ENCODE measurements at regions not wholly inside any gene's neighbourhood (a gene's known extent, or its start where the extent isn't known, plus 50 kb on each side); places are given as distances from the start of the nearest gene placed in this dataset.

- no peak for TF ChIP-seq CTCF (IDR thresholded peaks at IDR 0.05)
- Histone ChIP-seq H3K27me3 (ENCODE audit: control insufficient read depth, insufficient read depth, low read length) (no peaks in the 10 kb centered on the region), H3K9me3 (ENCODE audit: control insufficient read depth, insufficient read depth, low read length) (no peaks in the 10 kb centered on the region), H3K27ac (ENCODE audit: low read length) (no peak overlapping the region), H3K4me3 (ENCODE audit: low read length) (no peak overlapping the region), H3K36me3 (ENCODE audit: control insufficient read depth, insufficient read depth, low read length) (no peaks in the 10 kb centered on the region), H3K4me1 (ENCODE audit: control insufficient read depth, insufficient read depth, low read length) (no peaks in the 10 kb centered on the region)
- H3K27me3 Mint-ChIP-seq (ENCODE audit: low read depth in 2 of 2) = no peaks in the 10 kb centered on the region
- H3K4me3 Mint-ChIP-seq = no peak overlapping the region
- no peaks in the 10 kb centered on the region for H3K9me3 Mint-ChIP-seq
- H3K36me3 Mint-ChIP-seq = no peaks in the 10 kb centered on the region
- ATAC-seq (no peak), DNase-seq (no peak)
- intact Hi-C loops (cut with micrococcal nuclease) = no loop called here
- WGBS (ENCODE audit: insufficient coverage) = 100% methylated on average over 1 of the region's 2 CpGs
- no peaks in the 10 kb centered on the region for H3K4me1 Mint-ChIP-seq
- no peak overlapping the region for H3K27ac Mint-ChIP-seq
Observed at GRCh38 chr2:152930501-152930900, 212.1 kb downstream of the ARL6IP6 start.

GRCh38 chr2:152929628-152930027 is 211.2 kb downstream of the ARL6IP6 start:
- H3K4me1 Mint-ChIP-seq = no peaks in the 10 kb centered on the region
- H3K27ac Mint-ChIP-seq = no peak overlapping the region
- H3K36me3 ChIP-seq (ENCODE audit: control insufficient read depth, insufficient read depth, low read length) = no peaks in the 10 kb centered on the region
- no peaks in the 10 kb centered on the region for H3K27me3 Mint-ChIP-seq (ENCODE audit: low read depth in 2 of 2)
- no peak overlapping the region for H3K4me3 ChIP-seq (ENCODE audit: low read length)
- intact Hi-C loops (cut with micrococcal nuclease) = no loop called here
- H3K36me3 Mint-ChIP-seq = no peaks in the 10 kb centered on the region
- DNase-seq = no peak
- H3K4me1 ChIP-seq (ENCODE audit: control insufficient read depth, insufficient read depth, low read length) = no peaks in the 10 kb centered on the region
- H3K9me3 ChIP-seq (ENCODE audit: control insufficient read depth, insufficient read depth, low read length) = no peaks in the 10 kb centered on the region
- WGBS (ENCODE audit: insufficient coverage) = no CpG with 5 or more reads among the region's 3 CpGs
- H3K9me3 Mint-ChIP-seq = no peaks in the 10 kb centered on the region
- ATAC-seq = peak in 1 of 3 donors; percentile 34
- no peaks in the 10 kb centered on the region for H3K27me3 ChIP-seq (ENCODE audit: control insufficient read depth, insufficient read depth, low read length)
- H3K27ac ChIP-seq (ENCODE audit: low read length) = no peak overlapping the region
- no peak overlapping the region for H3K4me3 Mint-ChIP-seq
- no peak for TF ChIP-seq CTCF (IDR thresholded peaks at IDR 0.05)

- Histone ChIP-seq H3K36me3 (ENCODE audit: control insufficient read depth, insufficient read depth, low read length) (no peaks in the 10 kb centered on the region), H3K9me3 (ENCODE audit: control insufficient read depth, insufficient read depth, low read length) (no peaks in the 10 kb centered on the region), H3K27me3 (ENCODE audit: control insufficient read depth, insufficient read depth, low read length) (no peaks in the 10 kb centered on the region), H3K4me1 (ENCODE audit: control insufficient read depth, insufficient read depth, low read length) (no peaks in the 10 kb centered on the region), H3K27ac (ENCODE audit: low read length) (no peak overlapping the region), H3K4me3 (ENCODE audit: low read length) (no peak overlapping the region)
- peaks cover 0 to 2% of the 10 kb centered on the region in 2 donors for H3K9me3 Mint-ChIP-seq
- no peaks in the 10 kb centered on the region for H3K36me3 Mint-ChIP-seq
- H3K27ac Mint-ChIP-seq = no peak overlapping the region
- no peak overlapping the region for H3K4me3 Mint-ChIP-seq
- intact Hi-C loops (cut with micrococcal nuclease) = no loop called here
- ATAC-seq = no peak
- peak; percentile 51 for TF ChIP-seq CTCF (IDR thresholded peaks at IDR 0.05)
- peak in 1 of 2 donors; percentile 37 for DNase-seq
- no peaks in the 10 kb centered on the region for H3K4me1 Mint-ChIP-seq
- no peaks in the 10 kb centered on the region for H3K27me3 Mint-ChIP-seq (ENCODE audit: low read depth in 2 of 2)
- WGBS (ENCODE audit: insufficient coverage) = 29% methylated on average over 10 of the region's 11 CpGs
Observed at GRCh38 chr2:152925547-152926448, 207.4 kb downstream of the ARL6IP6 start.

GRCh38 chr2:152924722-152925121 is 206.3 kb downstream of the ARL6IP6 start:
- no peaks in the 10 kb centered on the region for H3K9me3 ChIP-seq (ENCODE audit: control insufficient read depth, insufficient read depth, low read length)
- no peaks in the 10 kb centered on the region for H3K27me3 ChIP-seq (ENCODE audit: control insufficient read depth, insufficient read depth, low read length)
- no peaks in the 10 kb centered on the region for H3K36me3 ChIP-seq (ENCODE audit: control insufficient read depth, insufficient read depth, low read length)
- H3K4me3 ChIP-seq (ENCODE audit: low read length) = no peak overlapping the region
- H3K27me3 Mint-ChIP-seq (ENCODE audit: low read depth in 2 of 2) = no peaks in the 10 kb centered on the region
- H3K36me3 Mint-ChIP-seq = no peaks in the 10 kb centered on the region
- peaks cover 0 to 4% of the 10 kb centered on the region in 2 donors for H3K9me3 Mint-ChIP-seq
- no peaks in the 10 kb centered on the region for H3K4me1 ChIP-seq (ENCODE audit: control insufficient read depth, insufficient read depth, low read length)
- TF ChIP-seq CTCF (IDR thresholded peaks at IDR 0.05) = no peak
- intact Hi-C loops (cut with micrococcal nuclease) = no loop called here
- no peak overlapping the region for H3K27ac Mint-ChIP-seq
- 87% methylated on average over 3 of the region's 3 CpGs for WGBS (ENCODE audit: insufficient coverage)
- H3K27ac ChIP-seq (ENCODE audit: low read length) = no peak overlapping the region
- ATAC-seq (no peak), DNase-seq (no peak)
- H3K4me1 Mint-ChIP-seq = no peaks in the 10 kb centered on the region
- no peak overlapping the region for H3K4me3 Mint-ChIP-seq
